Panc1 (cell line): ENCODE measurements at regions not wholly inside any gene's neighbourhood (a gene's known extent, or its start where the extent isn't known, plus 50 kb on each side); places are given as distances from the start of the nearest gene placed in this dataset.

Experiments
- ATAC-seq: fragments of 200-7000 bp; cut with Tn5 transposase; 2 replicates; pipeline ENCODE4 v1.9.1; 2020; ENCODE audit warnings: mild to moderate bottlenecking, moderate library complexity
- BruUV-seq: library from RNA; stranded (reverse); fragments of 400-500 nt; replicated peaks from 2 replicates; lab custom pipeline; 2021; lab: Mats Ljungman, UMichigan
- CTCF ChIA-PET: fragments of 300-600 bp; sonication (Branson Sonifier 250); formaldehyde crosslinking; loops from one replicate; lab custom pipeline; 2022; ENCODE audit warnings: antibody characterized with exemption; lab: Charles Lee
- POLR2A ChIA-PET: fragments of 300-600 bp; sonication (Branson Sonifier 250); formaldehyde crosslinking; loops from one replicate; lab custom pipeline; 2022; ENCODE audit warnings: antibody characterized with exemption; lab: Charles Lee
- DNase-seq: peaks from one replicate; pipeline ENCODE4 v3.0.0-alpha.2; 2010; ENCODE audit warnings: low read depth, low spot score
- H3K27ac ChIP-seq: 2 replicates; pipeline ENCODE4 v1.5.1; 2011; ENCODE audit warnings: mild to moderate bottlenecking, low read length, inconsistent platforms
- H3K27me3 ChIP-seq: fragments of 200-500 bp; sonication (Bioruptor generic); 2 replicates; pipeline ENCODE4 v1.6.0; 2014; ENCODE audit warnings: low read length, inconsistent platforms; ENCODE audit not compliant: control insufficient read depth, insufficient read depth
- H3K36me3 ChIP-seq: fragments of 200-500 bp; sonication (Bioruptor generic); 2 replicates; pipeline ENCODE4 v1.5.1; 2014; ENCODE audit warnings: inconsistent platforms, mild to moderate bottlenecking, low read length, moderate library complexity; ENCODE audit not compliant: control insufficient read depth, insufficient read depth
- H3K4me1 ChIP-seq: 2 replicates; pipeline ENCODE4 v1.5.1; 2011; ENCODE audit warnings: inconsistent platforms, mild to moderate bottlenecking, low read length, moderate library complexity; ENCODE audit not compliant: control insufficient read depth, insufficient read depth
- H3K4me3 ChIP-seq, 2 experiments: 2 replicates each; pipeline ENCODE4 v1.5.1; 2011 to 2012; ENCODE audit warnings: low read depth in 2 of 2, low read length in 2 of 2, mild to moderate bottlenecking in 2 of 2, inconsistent platforms in 1 of 2, moderate library complexity in 1 of 2
- H3K9me3 ChIP-seq: fragments of 200-500 bp; sonication (Bioruptor generic); 2 replicates; pipeline ENCODE4 v1.5.1; 2014; ENCODE audit warnings: low read depth, mild to moderate bottlenecking, inconsistent platforms, low read length, moderate library complexity; ENCODE audit not compliant: control insufficient read depth, insufficient read depth
- POLR2AphosphoS5 ChIP-seq: IDR thresholded peaks from 2 replicates; pipeline ENCODE4 v1.6.1; 2012; ENCODE audit warnings: mild to moderate bottlenecking, low read depth, low read length, moderate library complexity
- SIN3A ChIP-seq: IDR thresholded peaks from 2 replicates; pipeline ENCODE4 v1.6.1; 2012; ENCODE audit warnings: low read depth, mild to moderate bottlenecking, low read length, moderate library complexity, borderline replicate concordance; ENCODE audit not compliant: insufficient read depth
- TCF7L2 ChIP-seq: IDR thresholded peaks from 2 replicates; pipeline ENCODE4 v1.6.1; 2011; ENCODE audit warnings: mild to moderate bottlenecking, low read depth, low read length, inconsistent platforms
- in situ Hi-C: cut with HindIII; loops from 2 replicates; pipeline ENCODE4 v1.10.0; 2016; ENCODE audit warnings: low sequenced_read_pairs, low pct_unique_long_range_greater_than_20kb
- intact Hi-C: fragments of 100-400 bp; cut with micrococcal nuclease; formaldehyde crosslinking; loops from one replicate; pipeline ENCODE4 v1.10.0; 2022; ENCODE audit not compliant: unreplicated experiment
- TF ChIP-seq, protein P1 (sequence below), 2 experiments: IDR thresholded peaks; 2 replicates each; pipeline ENCODE4 v1.6.1; 2011 to 2012; ENCODE audit warnings: low read depth in 2 of 2, control low read depth in 1 of 2, low read length in 1 of 2, mild to moderate bottlenecking in 1 of 2, moderate library complexity in 1 of 2; ENCODE audit not compliant: insufficient read depth in 1 of 2
- TF ChIP-seq, protein P2 (sequence below): fragments of 450-650 bp; IDR thresholded peaks from 2 replicates; pipeline ENCODE4 v1.5.1; 2017; ENCODE audit warnings: mild to moderate bottlenecking

DNA sequence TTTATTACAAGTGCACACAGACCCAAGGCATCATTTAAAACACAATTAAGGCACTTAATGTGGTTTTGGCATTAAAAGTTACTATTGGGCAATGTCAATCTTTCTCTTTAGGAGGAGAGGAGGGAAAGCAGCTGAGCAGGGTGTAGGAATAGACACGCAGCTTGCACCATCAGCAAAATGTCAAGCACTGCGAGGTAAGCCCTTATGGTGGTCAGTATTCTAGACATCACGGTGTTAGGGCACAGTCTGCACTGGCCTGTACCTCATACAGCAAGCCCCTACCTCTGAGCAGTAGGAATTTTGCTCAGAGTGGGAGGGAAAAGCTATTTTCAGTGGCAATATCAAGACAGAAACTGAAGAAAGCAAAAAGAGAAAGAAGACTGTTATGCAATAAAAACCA lies 62.0 kb upstream of the ESRRG start:
- no peak for DNase-seq
- in situ Hi-C loops, result no loop called here
- no TSS peak for BruUV-seq
- Histone ChIP-seq H3K27me3 (no peaks in the 10 kb centered on the region), H3K27ac (no peak overlapping the region), H3K9me3 (no peaks in the 10 kb centered on the region), H3K4me1 (no peaks in the 10 kb centered on the region), H3K4me3 (no peak overlapping the region), H3K36me3 (no peaks in the 10 kb centered on the region)
- TF ChIP-seq, protein P1, sequence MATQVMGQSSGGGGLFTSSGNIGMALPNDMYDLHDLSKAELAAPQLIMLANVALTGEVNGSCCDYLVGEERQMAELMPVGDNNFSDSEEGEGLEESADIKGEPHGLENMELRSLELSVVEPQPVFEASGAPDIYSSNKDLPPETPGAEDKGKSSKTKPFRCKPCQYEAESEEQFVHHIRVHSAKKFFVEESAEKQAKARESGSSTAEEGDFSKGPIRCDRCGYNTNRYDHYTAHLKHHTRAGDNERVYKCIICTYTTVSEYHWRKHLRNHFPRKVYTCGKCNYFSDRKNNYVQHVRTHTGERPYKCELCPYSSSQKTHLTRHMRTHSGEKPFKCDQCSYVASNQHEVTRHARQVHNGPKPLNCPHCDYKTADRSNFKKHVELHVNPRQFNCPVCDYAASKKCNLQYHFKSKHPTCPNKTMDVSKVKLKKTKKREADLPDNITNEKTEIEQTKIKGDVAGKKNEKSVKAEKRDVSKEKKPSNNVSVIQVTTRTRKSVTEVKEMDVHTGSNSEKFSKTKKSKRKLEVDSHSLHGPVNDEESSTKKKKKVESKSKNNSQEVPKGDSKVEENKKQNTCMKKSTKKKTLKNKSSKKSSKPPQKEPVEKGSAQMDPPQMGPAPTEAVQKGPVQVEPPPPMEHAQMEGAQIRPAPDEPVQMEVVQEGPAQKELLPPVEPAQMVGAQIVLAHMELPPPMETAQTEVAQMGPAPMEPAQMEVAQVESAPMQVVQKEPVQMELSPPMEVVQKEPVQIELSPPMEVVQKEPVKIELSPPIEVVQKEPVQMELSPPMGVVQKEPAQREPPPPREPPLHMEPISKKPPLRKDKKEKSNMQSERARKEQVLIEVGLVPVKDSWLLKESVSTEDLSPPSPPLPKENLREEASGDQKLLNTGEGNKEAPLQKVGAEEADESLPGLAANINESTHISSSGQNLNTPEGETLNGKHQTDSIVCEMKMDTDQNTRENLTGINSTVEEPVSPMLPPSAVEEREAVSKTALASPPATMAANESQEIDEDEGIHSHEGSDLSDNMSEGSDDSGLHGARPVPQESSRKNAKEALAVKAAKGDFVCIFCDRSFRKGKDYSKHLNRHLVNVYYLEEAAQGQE (IDR thresholded peaks at IDR 0.05; ENCODE audit: insufficient read depth in 1 of 2, low read depth in 2 of 2, low read length in 1 of 2), result no peak
- TF ChIP-seq TCF7L2, result no peak
- no peak for TF ChIP-seq SIN3A
- TF ChIP-seq, protein P2, sequence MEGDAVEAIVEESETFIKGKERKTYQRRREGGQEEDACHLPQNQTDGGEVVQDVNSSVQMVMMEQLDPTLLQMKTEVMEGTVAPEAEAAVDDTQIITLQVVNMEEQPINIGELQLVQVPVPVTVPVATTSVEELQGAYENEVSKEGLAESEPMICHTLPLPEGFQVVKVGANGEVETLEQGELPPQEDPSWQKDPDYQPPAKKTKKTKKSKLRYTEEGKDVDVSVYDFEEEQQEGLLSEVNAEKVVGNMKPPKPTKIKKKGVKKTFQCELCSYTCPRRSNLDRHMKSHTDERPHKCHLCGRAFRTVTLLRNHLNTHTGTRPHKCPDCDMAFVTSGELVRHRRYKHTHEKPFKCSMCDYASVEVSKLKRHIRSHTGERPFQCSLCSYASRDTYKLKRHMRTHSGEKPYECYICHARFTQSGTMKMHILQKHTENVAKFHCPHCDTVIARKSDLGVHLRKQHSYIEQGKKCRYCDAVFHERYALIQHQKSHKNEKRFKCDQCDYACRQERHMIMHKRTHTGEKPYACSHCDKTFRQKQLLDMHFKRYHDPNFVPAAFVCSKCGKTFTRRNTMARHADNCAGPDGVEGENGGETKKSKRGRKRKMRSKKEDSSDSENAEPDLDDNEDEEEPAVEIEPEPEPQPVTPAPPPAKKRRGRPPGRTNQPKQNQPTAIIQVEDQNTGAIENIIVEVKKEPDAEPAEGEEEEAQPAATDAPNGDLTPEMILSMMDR, result no peak
- TF ChIP-seq POLR2AphosphoS5, result no peak
- POLR2A ChIA-PET, result no interaction called here
- CTCF ChIA-PET, result no interaction called here
- intact Hi-C loops, result no loop called here
- ATAC-seq, result no peak

DNA sequence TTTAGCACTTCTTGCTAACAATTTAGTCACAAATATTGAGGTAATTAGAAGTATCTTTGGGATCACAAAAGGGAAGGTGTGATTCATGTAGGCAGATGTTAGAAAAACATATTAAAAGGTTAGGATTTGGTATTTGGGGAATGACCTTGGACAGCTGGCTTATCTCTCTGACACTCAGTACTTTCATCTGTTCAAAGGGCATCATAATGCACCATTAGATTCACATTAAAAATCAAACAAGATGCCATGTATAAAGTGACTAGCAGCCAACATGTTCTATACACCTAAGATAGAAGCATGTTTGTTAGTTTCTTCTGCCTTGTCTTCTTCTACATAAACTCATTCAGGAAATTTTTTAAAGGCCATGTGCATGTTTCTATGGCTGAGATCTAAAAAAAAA lies 56.5 kb upstream of the ESRRG start:
- POLR2A ChIA-PET, result no interaction called here
- intact Hi-C loops (no loop called here), in situ Hi-C loops (no loop called here)
- Histone ChIP-seq H3K9me3 (no peaks in the 10 kb centered on the region), H3K36me3 (no peaks in the 10 kb centered on the region), H3K27me3 (no peaks in the 10 kb centered on the region), H3K4me3 (no peak overlapping the region), H3K27ac (no peak overlapping the region), H3K4me1 (no peaks in the 10 kb centered on the region)
- no peak for TF ChIP-seq TCF7L2
- TF ChIP-seq POLR2AphosphoS5, result no peak
- TF ChIP-seq, protein P2, result no peak
- no peak for TF ChIP-seq SIN3A
- TF ChIP-seq, protein P1 (IDR thresholded peaks at IDR 0.05; ENCODE audit: insufficient read depth in 1 of 2, low read depth in 2 of 2, low read length in 1 of 2), result no peak
- CTCF ChIA-PET, result no interaction called here
- no TSS peak for BruUV-seq
- DNase-seq, result no peak
- ATAC-seq, result no peak
